LNCAP (cell line): ENCODE measurements at regions not wholly inside any gene's neighbourhood (a gene's known extent, or its start where the extent isn't known, plus 50 kb on each side); places are given as distances from the start of the nearest gene placed in this dataset.

Experiments used
- CTCF ChIP-seq: fragments of 450-650 bp; IDR thresholded peaks from 2 replicates; pipeline ENCODE4 v1.5.1; 2017; ENCODE audit warnings: mild to moderate bottlenecking

- TF ChIP-seq CTCF, result no peak
These were observed 306.8 kb upstream of the HS6ST1 start for GRCh38 chr2:128625421-128625820.

GRCh38 chr2:128625963-128626759, 307.5 kb upstream of the HS6ST1 start:
- no peak for TF ChIP-seq CTCF

GRCh38 chr2:128626760-128627511, 308.3 kb upstream of the HS6ST1 start:
- no peak for TF ChIP-seq CTCF

GRCh38 chr2:128628206-128628605, 309.5 kb upstream of the HS6ST1 start:
- no peak for TF ChIP-seq CTCF

- TF ChIP-seq CTCF, result no peak
These were observed 310.3 kb upstream of the HS6ST1 start for GRCh38 chr2:128628996-128629395.

GRCh38 chr2:128630974-128631697, 312.5 kb upstream of the HS6ST1 start:
- TF ChIP-seq CTCF, result no peak

- no peak for TF ChIP-seq CTCF
These were observed 313.2 kb upstream of the HS6ST1 start for GRCh38 chr2:128631698-128632500.
